ENCODE measurements at regions not wholly inside any gene's neighbourhood (a gene's known extent, or its start where the extent isn't known, plus 50 kb on each side); places are given as distances from the start of the nearest gene placed in this dataset.

DNA sequence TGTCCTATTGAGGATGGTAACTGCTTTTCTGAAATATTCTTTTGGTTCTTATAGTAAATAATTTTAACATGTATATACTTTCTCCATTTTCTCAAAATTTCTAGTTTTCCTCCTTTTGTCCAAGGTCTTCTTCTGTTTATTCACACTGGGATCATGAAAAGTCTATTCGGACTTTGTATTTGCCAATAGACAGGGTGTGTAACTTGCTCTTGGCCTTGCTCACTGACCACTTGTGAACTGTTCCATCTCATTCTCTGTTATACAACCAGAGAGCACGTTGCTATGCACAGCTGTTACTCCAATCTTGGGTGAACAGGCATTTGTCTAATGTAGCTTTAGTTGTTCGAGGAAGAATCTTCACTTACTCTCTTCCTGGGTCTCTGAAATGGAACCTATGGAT, 388.9 kb downstream of the SH3GL2 start:
- no peaks in the 10 kb centered on the region for H4K20me1 ChIP-seq (ENCODE audit: insufficient read depth, low read length)
- TF ChIP-seq EZH2 (optimal IDR thresholded peaks at IDR 0.05; ENCODE audit: low read depth, low read length) (no peak), EZH2phosphoT487 (IDR thresholded peaks at IDR 0.05; ENCODE audit: low read length) (no peak)
- TF ChIP-seq, protein P1, sequence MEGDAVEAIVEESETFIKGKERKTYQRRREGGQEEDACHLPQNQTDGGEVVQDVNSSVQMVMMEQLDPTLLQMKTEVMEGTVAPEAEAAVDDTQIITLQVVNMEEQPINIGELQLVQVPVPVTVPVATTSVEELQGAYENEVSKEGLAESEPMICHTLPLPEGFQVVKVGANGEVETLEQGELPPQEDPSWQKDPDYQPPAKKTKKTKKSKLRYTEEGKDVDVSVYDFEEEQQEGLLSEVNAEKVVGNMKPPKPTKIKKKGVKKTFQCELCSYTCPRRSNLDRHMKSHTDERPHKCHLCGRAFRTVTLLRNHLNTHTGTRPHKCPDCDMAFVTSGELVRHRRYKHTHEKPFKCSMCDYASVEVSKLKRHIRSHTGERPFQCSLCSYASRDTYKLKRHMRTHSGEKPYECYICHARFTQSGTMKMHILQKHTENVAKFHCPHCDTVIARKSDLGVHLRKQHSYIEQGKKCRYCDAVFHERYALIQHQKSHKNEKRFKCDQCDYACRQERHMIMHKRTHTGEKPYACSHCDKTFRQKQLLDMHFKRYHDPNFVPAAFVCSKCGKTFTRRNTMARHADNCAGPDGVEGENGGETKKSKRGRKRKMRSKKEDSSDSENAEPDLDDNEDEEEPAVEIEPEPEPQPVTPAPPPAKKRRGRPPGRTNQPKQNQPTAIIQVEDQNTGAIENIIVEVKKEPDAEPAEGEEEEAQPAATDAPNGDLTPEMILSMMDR (IDR thresholded peaks at IDR 0.05; ENCODE audit: low read length): no peak
- H3K9ac ChIP-seq (ENCODE audit: low read length): no peak overlapping the region
- no peaks in the 10 kb centered on the region for H3K4me1 ChIP-seq (ENCODE audit: low read length)
- H3K79me2 ChIP-seq (ENCODE audit: low read length): no peaks in the 10 kb centered on the region
- H3K27me3 ChIP-seq (replicated peaks; ENCODE audit: insufficient read depth, low read length): no peaks in the 10 kb centered on the region
- H3K9me3 ChIP-seq (replicated peaks; ENCODE audit: insufficient read depth, low read length): no peaks in the 10 kb centered on the region
- DNase-seq: no peak
- no peaks in the 10 kb centered on the region for H3K36me3 ChIP-seq (replicated peaks; ENCODE audit: insufficient read depth, low read length)
- no peak overlapping the region for H2AFZ ChIP-seq (ENCODE audit: low read length)
- H3K9me2 ChIP-seq (replicated peaks; ENCODE audit: insufficient read depth, low read length): no peaks in the 10 kb centered on the region
- no peaks in the 10 kb centered on the region for H3F3A ChIP-seq (ENCODE audit: insufficient read depth, low read length)
- no peak overlapping the region for H3K4me2 ChIP-seq (ENCODE audit: low read depth, low read length)
- no peak overlapping the region for H3K27ac ChIP-seq (ENCODE audit: low read length)
- no peak overlapping the region for H3K4me3 ChIP-seq (ENCODE audit: low read length)

DNA sequence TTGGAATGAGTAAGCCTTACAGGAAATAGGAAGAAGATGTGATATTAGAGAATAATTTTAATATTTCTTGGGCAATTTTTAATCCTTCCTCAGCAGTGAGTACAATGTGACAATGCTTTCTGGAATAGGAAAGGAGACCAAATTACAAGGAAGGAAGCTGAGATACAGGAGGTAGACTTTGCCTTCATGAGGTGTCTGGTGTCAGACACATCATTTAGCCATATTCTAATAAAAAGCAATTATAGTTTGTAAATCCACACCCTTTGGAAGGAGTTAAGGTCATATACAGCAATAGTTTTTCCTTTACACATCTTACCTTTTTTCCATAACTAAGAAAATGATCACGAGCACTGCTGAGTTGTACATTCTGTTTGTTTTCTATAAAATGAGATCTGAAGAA, 390.4 kb downstream of the SH3GL2 start:
- H3K4me3 ChIP-seq (ENCODE audit: low read length): no peak overlapping the region
- TF ChIP-seq, protein P1 (IDR thresholded peaks at IDR 0.05; ENCODE audit: low read length): no peak
- TF ChIP-seq EZH2 (optimal IDR thresholded peaks at IDR 0.05; ENCODE audit: low read depth, low read length) (no peak), EZH2phosphoT487 (IDR thresholded peaks at IDR 0.05; ENCODE audit: low read length) (no peak)

DNA sequence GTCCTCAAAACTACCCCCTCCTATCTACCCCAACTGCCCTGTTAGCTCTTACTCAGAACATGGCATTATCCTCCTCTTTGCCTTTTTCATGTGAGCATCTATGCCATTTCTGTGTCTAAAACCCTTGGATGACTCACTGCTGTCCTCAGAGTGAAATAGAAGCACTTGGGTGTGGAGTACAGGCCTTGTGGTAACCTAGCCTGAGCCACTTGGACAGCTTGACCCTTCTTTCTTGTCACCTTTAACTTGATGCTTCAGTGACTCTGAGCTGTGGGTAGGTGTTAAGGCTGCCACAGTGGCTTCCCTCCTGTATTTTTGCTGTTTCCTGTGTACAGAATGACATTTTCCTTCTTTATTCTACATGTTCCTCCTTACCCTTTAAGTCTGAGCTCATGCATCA, 391.4 kb downstream of the SH3GL2 start:
- Histone ChIP-seq H2AFZ (ENCODE audit: low read length) (no peak overlapping the region), H3K27ac (ENCODE audit: low read length) (no peak overlapping the region), H3K4me1 (ENCODE audit: low read length) (no peaks in the 10 kb centered on the region), H3F3A (ENCODE audit: insufficient read depth, low read length) (no peaks in the 10 kb centered on the region), H3K79me2 (ENCODE audit: low read length) (no peaks in the 10 kb centered on the region), H3K4me2 (ENCODE audit: low read depth, low read length) (no peak overlapping the region), H3K9me2 (replicated peaks; ENCODE audit: insufficient read depth, low read length) (no peaks in the 10 kb centered on the region), H4K20me1 (ENCODE audit: insufficient read depth, low read length) (no peaks in the 10 kb centered on the region), H3K36me3 (replicated peaks; ENCODE audit: insufficient read depth, low read length) (no peaks in the 10 kb centered on the region), H3K27me3 (replicated peaks; ENCODE audit: insufficient read depth, low read length) (no peaks in the 10 kb centered on the region), H3K9ac (ENCODE audit: low read length) (no peak overlapping the region), H3K4me3 (ENCODE audit: low read length) (no peak overlapping the region), H3K9me3 (replicated peaks; ENCODE audit: insufficient read depth, low read length) (no peaks in the 10 kb centered on the region)
- TF ChIP-seq EZH2phosphoT487 (IDR thresholded peaks at IDR 0.05; ENCODE audit: low read length) (no peak), EZH2 (optimal IDR thresholded peaks at IDR 0.05; ENCODE audit: low read depth, low read length) (no peak)
- TF ChIP-seq, protein P1 (IDR thresholded peaks at IDR 0.05; ENCODE audit: low read length): no peak
- DNase-seq: no peak

More for the DNA sequence above, 390.4 kb downstream of the SH3GL2 start:
- H3K4me2 ChIP-seq (ENCODE audit: low read depth, low read length): no peak overlapping the region
- no peak for DNase-seq
- H3K9ac ChIP-seq (ENCODE audit: low read length): no peak overlapping the region
- H3K36me3 ChIP-seq (replicated peaks; ENCODE audit: insufficient read depth, low read length): no peaks in the 10 kb centered on the region
- H3F3A ChIP-seq (ENCODE audit: insufficient read depth, low read length): no peaks in the 10 kb centered on the region
- H3K79me2 ChIP-seq (ENCODE audit: low read length): no peaks in the 10 kb centered on the region
- no peak overlapping the region for H2AFZ ChIP-seq (ENCODE audit: low read length)
- no peaks in the 10 kb centered on the region for H3K9me2 ChIP-seq (replicated peaks; ENCODE audit: insufficient read depth, low read length)
- no peaks in the 10 kb centered on the region for H3K9me3 ChIP-seq (replicated peaks; ENCODE audit: insufficient read depth, low read length)
- no peak overlapping the region for H3K27ac ChIP-seq (ENCODE audit: low read length)
- H3K4me1 ChIP-seq (ENCODE audit: low read length): no peaks in the 10 kb centered on the region
- no peaks in the 10 kb centered on the region for H4K20me1 ChIP-seq (ENCODE audit: insufficient read depth, low read length)
- H3K27me3 ChIP-seq (replicated peaks; ENCODE audit: insufficient read depth, low read length): no peaks in the 10 kb centered on the region

Data from MM.1S (cell line).